Stimulated activated CD4-positive, alpha-beta T cell treated with anti-CD3 and anti-CD28 coated beads, Interleukin-15, amount 100 ng/mL, for 24 hours (primary cell): ENCODE measurements at regions not wholly inside any gene's neighbourhood (a gene's known extent, or its start where the extent isn't known, plus 50 kb on each side); places are given as distances from the start of the nearest gene placed in this dataset.
A peak's percentile ranks its signal among the peaks of the same experiment; 100 is the strongest.

Experiments
- DNase-seq: peaks from one replicate; pipeline ENCODE4 v3.0.0-alpha.2; 2020

- DNase-seq, result no peak
Measured at GRCh38 chr13:40470660-40471059, 195.8 kb downstream of the FOXO1 start.

- DNase-seq, result no peak
Measured at GRCh38 chr13:40471076-40471475, 195.4 kb downstream of the FOXO1 start.

GRCh38 chr13:40471911-40472310 lies 194.5 kb downstream of the FOXO1 start:
- DNase-seq, result no peak

GRCh38 chr13:40472427-40473220 lies 193.8 kb downstream of the FOXO1 start:
- no peak for DNase-seq

GRCh38 chr13:40475617-40476016 lies 190.8 kb downstream of the FOXO1 start:
- no peak for DNase-seq

GRCh38 chr13:40476175-40476958 lies 190.1 kb downstream of the FOXO1 start:
- DNase-seq, result no peak

- no peak for DNase-seq
Measured at GRCh38 chr13:40477623-40478608, 188.5 kb downstream of the FOXO1 start.

GRCh38 chr13:40478775-40479174 lies 187.7 kb downstream of the FOXO1 start:
- DNase-seq, result no peak

- DNase-seq, result no peak
Measured at GRCh38 chr13:40479196-40479845, 187.1 kb downstream of the FOXO1 start.

- no peak for DNase-seq
Measured at GRCh38 chr13:40480012-40480914, 186.2 kb downstream of the FOXO1 start.

GRCh38 chr13:40480915-40481516 lies 185.4 kb downstream of the FOXO1 start:
- no peak for DNase-seq

GRCh38 chr13:40483601-40484000 lies 182.8 kb downstream of the FOXO1 start:
- no peak for DNase-seq

GRCh38 chr13:40484101-40484800 lies 182.2 kb downstream of the FOXO1 start:
- DNase-seq, result no peak

GRCh38 chr13:40484974-40485373 lies 181.5 kb downstream of the FOXO1 start:
- no peak for DNase-seq

- peak; percentile 72 for DNase-seq
Measured at GRCh38 chr13:40485611-40486517, 180.6 kb downstream of the FOXO1 start.

GRCh38 chr13:40486518-40487163 lies 179.8 kb downstream of the FOXO1 start:
- no peak for DNase-seq

GRCh38 chr13:40488869-40489391 lies 177.5 kb downstream of the FOXO1 start:
- DNase-seq, result no peak

GRCh38 chr13:40490086-40490758 lies 176.2 kb downstream of the FOXO1 start:
- peak; percentile 63 for DNase-seq
